ENCODE measurements at regions not wholly inside any gene's neighbourhood (a gene's known extent, or its start where the extent isn't known, plus 50 kb on each side); places are given as distances from the start of the nearest gene placed in this dataset.

DNA sequence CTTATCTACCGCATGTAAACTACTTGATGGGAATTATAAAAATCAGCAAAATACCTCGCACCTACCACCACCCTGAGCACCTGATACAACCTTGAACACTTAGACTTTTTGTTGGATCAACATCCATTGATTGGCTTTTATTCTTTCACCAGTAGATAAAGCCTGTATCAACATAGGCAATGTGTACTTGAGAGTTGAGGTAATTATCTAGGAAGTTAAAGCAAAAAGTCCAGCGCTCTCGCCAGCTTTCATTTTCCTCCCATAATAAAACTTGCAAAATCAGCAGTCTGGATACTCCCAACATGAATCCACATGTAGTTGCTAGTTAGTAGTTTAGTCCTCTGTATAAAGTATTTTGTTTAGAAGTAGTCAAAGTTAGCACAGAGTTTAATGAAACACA, 132.0 kb upstream of the PRDM1 start:
- DNase-seq: no peak

DNA sequence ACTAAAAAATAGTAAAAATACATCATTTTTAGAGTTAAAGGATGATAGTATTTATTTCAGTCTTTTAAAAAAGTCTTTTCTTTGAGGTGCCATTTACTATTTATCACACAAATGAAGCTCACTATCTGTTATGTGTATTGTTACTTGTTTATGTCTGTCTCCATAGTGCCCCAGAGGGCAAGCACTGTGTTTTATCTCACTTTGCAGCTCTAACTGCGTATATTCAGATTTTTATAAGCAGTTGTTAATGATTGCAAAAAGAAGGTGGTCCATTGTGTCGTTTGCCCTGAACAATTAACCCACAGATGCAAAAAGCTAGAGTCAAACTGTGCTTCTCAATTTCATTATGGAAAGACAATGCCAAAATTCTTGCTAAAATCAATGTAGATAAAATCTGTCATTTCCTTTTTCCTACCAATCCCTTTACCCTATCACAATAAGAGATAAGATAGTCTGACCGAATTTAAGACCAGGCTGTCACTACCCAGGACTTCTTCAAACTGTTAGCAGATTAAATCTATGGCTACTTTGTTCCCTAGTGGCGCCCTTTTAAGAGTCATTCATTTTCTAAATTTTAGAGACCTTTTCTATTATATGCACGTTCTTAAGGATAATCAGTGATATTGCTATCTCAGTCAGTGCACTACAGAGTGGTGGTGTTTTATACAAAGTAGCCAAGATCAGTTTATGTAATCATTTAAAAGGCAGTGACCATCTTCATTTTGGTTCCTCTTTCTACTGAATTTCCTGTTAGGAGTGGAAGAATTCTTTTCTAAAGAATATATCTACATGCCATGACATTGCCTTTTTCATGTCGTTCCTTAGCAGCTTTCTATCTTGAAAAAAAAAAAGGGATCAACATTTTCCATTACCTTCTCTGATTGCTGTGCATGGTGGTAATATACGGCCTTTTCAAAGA, 133.1 kb upstream of the PRDM1 start:
- no peak for DNase-seq

DNA sequence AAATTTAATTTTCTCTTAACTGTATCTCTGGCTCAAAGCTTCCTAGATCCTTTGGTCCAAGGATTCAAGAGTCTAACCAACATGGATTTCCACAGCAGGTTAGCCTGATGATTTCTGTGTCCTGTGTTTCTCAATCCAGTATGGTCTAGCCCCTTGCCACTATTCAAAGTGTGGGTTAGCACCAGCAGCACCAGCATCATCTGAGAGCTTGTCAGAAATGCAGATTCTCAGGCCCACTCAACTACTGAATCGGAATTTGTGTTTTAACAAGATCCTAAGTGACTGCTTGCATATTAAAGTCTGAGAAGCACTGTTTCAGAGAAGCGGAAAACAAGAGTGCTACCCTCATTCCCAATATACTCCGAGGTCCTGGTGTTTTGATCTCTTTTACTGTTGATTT, 133.8 kb upstream of the PRDM1 start:
- DNase-seq: no peak

GRCh38 chr6:105951322-105951721, 134.8 kb upstream of the PRDM1 start:
- DNase-seq: no peak

DNA sequence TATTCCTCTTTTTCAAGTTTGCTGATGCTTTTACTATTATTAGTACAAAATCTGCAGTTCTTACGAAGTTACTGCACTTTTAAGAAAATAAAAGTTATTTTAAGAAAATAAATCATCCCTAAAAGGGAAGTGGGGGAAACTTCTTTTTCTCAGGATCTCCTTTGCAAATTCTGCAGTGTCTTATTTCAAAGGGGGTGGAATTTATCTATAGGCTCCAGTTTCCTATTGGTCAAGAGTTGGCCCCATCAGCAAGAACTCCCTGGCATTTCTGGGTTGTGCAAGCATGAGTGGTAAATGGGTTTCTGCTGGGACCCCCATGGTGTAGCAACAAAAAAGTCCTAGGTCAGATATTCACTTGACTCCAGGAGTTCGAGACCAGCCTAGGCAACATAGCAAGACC, 136.3 kb upstream of the PRDM1 start:
- no peak for DNase-seq

DNA sequence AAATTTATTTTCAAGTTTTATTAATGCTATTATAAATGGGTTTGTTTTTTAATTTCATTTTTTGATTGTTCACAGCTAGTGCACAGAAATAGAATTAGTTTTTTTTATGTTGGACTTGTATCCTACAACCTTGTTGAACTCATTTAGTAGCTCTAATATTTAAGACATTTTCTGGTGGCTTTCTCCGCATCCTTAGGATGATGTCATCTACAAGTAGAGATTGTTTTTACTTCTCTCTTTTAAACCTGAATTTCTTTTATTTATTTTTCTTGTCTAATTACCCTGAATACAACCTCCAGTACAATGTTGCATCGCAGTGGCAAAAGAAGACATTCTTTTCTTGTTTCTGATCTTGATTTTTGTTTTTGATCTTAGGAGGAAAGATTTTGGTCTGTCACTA, 142.6 kb upstream of the PRDM1 start:
- DNase-seq: no peak

DNA sequence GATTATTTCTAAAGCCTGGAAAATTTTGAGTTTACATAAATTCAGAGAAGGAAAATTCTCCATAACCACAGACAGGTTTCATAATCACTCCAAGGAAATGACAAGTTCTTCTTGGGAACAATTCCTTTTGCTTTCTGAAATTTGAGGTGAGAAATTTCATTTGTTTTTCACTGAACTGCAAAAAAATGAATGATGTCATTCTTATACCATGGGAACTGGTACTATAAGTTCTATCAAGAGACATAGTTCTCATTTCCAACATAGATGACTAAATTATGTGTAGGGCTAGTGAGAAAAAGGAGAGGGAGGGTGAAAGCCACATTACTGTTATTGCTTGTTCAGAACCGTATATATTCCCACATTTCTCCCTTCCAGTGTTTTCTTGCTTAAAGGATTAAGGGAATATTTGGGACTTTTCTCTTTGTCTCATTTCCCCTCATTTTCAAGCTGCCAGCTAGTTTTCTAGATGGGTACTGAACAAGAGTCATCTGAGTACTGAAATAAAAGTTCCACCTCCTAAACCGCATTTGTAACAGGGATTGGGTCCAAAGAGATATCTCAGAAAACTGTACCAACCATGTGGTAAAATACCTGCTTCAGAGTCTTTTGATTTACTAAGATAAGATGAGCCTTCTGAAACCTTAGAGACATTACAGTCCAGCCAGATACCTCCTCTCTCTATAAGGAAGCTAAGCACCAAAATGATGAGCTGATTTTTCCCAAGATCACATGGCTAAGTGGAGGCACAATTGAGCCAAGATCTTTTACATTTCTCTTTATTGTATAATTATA, 144.3 kb upstream of the PRDM1 start:
- no peak for DNase-seq

DNA sequence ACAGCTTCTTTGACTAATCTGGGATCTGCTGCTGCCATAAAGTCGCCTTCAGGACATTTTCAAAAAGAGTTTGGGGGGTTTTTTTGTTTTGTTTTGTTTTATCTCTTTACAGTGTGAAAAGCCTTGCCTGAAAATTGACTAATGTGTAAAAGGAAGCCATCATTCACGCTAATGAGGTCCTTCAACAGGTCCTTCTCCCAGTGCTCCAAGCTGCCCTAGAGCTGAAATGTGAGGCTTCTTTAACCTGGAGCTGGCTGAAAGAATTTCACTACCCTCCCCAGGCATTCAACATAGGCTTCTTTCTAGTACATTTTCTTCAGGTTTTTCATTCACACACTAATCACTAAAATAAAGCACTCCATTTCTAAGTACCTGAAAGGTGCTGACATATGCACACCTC, 145.1 kb upstream of the PRDM1 start:
- DNase-seq: no peak

- no peak for DNase-seq
These were observed 149.2 kb upstream of the PRDM1 start for GRCh38 chr6:105936972-105937371.

DNA sequence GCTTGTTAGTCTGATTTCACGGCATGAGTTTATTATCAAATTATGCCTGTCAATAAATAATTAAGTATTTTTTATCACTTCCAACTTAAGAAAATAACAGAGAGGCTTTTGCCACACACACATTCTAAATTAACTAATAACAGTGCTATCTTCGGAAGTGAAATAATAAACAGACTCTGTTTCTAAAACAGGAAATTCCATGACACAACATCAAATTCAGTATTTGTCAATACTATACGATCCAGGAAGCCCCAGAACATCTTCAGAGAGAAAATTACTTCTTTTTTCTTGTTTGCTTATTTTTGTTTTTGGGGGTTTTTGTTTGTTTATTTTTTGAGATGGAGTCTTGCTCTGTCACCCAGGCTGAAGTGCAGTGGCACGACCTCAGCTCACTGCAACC, 150.7 kb upstream of the PRDM1 start:
- no peak for DNase-seq

GRCh38 chr6:105934708-105935107, 151.4 kb upstream of the PRDM1 start:
- no peak for DNase-seq

- no peak for DNase-seq
These were observed 153.7 kb upstream of the PRDM1 start for GRCh38 chr6:105932440-105932839.

GRCh38 chr6:105929626-105930025, 156.5 kb upstream of the PRDM1 start:
- DNase-seq: no peak

GRCh38 chr6:105926318-105926717, 159.8 kb upstream of the PRDM1 start:
- DNase-seq: no peak

- no peak for DNase-seq
These were observed 160.4 kb upstream of the PRDM1 start for GRCh38 chr6:105925706-105926105.

DNA sequence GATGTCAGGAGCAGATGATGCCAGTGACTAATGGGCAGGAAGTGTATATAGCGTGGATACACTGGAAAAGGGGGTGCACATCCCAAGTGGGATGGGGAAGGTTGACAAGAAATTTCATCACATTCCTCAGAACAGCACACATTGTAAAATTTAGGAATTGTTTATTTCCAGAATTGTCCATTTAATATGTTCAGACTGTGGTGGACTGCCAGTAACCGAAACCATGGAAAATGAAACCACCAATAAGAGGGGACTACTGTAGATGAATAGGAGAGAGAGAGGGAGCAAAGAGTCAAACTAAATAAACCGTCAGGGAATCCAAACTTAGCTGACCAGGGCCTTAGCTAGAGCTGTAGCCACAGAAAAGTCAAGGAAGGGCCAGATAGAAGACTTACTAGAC, 164.4 kb upstream of the PRDM1 start:
- DNase-seq: no peak

- DNase-seq: no peak
These were observed 166.1 kb upstream of the PRDM1 start for GRCh38 chr6:105920071-105920470.

- DNase-seq: no peak
These were observed 169.0 kb upstream of the PRDM1 start for GRCh38 chr6:105917038-105917695.

GRCh38 chr6:105911106-105911629, 175.0 kb upstream of the PRDM1 start:
- DNase-seq: no peak

- DNase-seq: no peak
These were observed 177.0 kb upstream of the PRDM1 start for GRCh38 chr6:105909106-105909505.

GRCh38 chr6:105907991-105908390, 178.1 kb upstream of the PRDM1 start:
- DNase-seq: no peak

GRCh38 chr6:105907301-105907700, 178.8 kb upstream of the PRDM1 start:
- no peak for DNase-seq

- DNase-seq: no peak
These were observed 183.6 kb upstream of the PRDM1 start for GRCh38 chr6:105902401-105903031.

Data from NCI-H1436 (cell line).